Kidney (tissue), 13 donors: ENCODE measurements at regions not wholly inside any gene's neighbourhood (a gene's known extent, or its start where the extent isn't known, plus 50 kb on each side); places are given as distances from the start of the nearest gene placed in this dataset.

Experiments
- DNase-seq, 5 donors: peaks; one replicate each; pipeline ENCODE4 v3.0.0-alpha.2; 2013 to 2020
- FAIRE-seq: peaks from 2 replicates; lab custom pipeline; 2012; peaks lifted over from hg19 to GRCh38; lab: Jason Lieb, UNC
- H3K27ac ChIP-seq, 2 donors: one replicate each; pipeline ENCODE4 v1.7.0; 2013; ENCODE audit warnings: low read depth in 2 of 2, low read length in 2 of 2, inconsistent platforms in 1 of 2
- H3K27me3 ChIP-seq: one replicate; pipeline ENCODE4 v1.7.1; 2013; ENCODE audit warnings: low read length, inconsistent platforms; ENCODE audit not compliant: control insufficient read depth, insufficient read depth
- H3K36me3 ChIP-seq, 3 donors: one replicate each; pipeline versions ENCODE4 v1.7.0 to v1.7.1; 2013; ENCODE audit warnings: low read length in 3 of 3, control low read depth in 1 of 3, inconsistent platforms in 1 of 3; ENCODE audit not compliant: insufficient read depth in 3 of 3, control insufficient read depth in 2 of 3
- H3K4me1 ChIP-seq, 3 donors: one replicate each; pipeline versions ENCODE4 v1.7.0 to v1.7.1; 2013; ENCODE audit warnings: low read length in 3 of 3, inconsistent platforms in 1 of 3, low read depth in 1 of 3; ENCODE audit not compliant: control insufficient read depth in 2 of 3, insufficient read depth in 2 of 3
- H3K4me3 ChIP-seq, 3 donors: one replicate each; pipeline versions ENCODE4 v1.7.0 to v1.8.1; 2013; ENCODE audit warnings: low read length in 3 of 3, control low read depth in 1 of 3, inconsistent platforms in 1 of 3
- H3K9ac ChIP-seq, 3 donors: one replicate each; pipeline versions ENCODE4 v1.7.0 to v1.7.1; 2013; ENCODE audit warnings: low read length in 3 of 3, control low read depth in 1 of 3, inconsistent platforms in 1 of 3
- H3K9me3 ChIP-seq, 3 donors: one replicate each; pipeline versions ENCODE4 v1.7.0 to v1.7.1; 2013; ENCODE audit warnings: low read length in 3 of 3, control low read depth in 1 of 3, inconsistent platforms in 1 of 3; ENCODE audit not compliant: control insufficient read depth in 2 of 3, insufficient read depth in 1 of 3
- CTCF ChIP-seq: IDR thresholded peaks from 3 replicates; pipeline ENCODE4 v1.5.1; 2012; ENCODE audit warnings: mild to moderate bottlenecking, moderate library complexity, borderline replicate concordance; ENCODE audit not compliant: insufficient read depth; ENCODE audit errors: extremely low read depth
- intact Hi-C: fragments of 100-400 bp; cut with DNase I; formaldehyde crosslinking; loops from one replicate; pipeline ENCODE4 v1.11.1; 2022
- donor health status: control.
- donor health status: control.
- donor health status: control.
- donor health status: control.
- donor health status: control.
- donor health status: DM: yes; HTN: yes; CAD: no.
- donor health status: Normal renal cell carcinoma (clear cell type).

- Histone ChIP-seq H3K27ac (no peak overlapping the region), H3K27me3 (no peaks in the 10 kb centered on the region), H3K4me1 (no peaks in the 10 kb centered on the region), H3K9me3 (no peaks in the 10 kb centered on the region), H3K36me3 (no peaks in the 10 kb centered on the region), H3K4me3 (no peak overlapping the region), H3K9ac (no peak overlapping the region)
- DNase-seq = no peak
- intact Hi-C loops = no loop called here
- TF ChIP-seq CTCF = no peak
- no peak for FAIRE-seq
Measured at GRCh38 chrX:124280294-124280902, 52.1 kb upstream of the TEX13D start.

- TF ChIP-seq CTCF = no peak
- H3K9me3 ChIP-seq = no peaks in the 10 kb centered on the region
- no peak for FAIRE-seq
- no peak for DNase-seq
- no peaks in the 10 kb centered on the region for H3K27me3 ChIP-seq
- no peak overlapping the region for H3K4me3 ChIP-seq
- no peaks in the 10 kb centered on the region for H3K4me1 ChIP-seq
- no peak overlapping the region for H3K27ac ChIP-seq
- H3K36me3 ChIP-seq = no peaks in the 10 kb centered on the region
- intact Hi-C loops = no loop called here
- H3K9ac ChIP-seq = no peak overlapping the region
Measured at GRCh38 chrX:124282580-124282979, 49.9 kb upstream of the TEX13D start.
